Mucosa of stomach (tissue), 1 donor: ENCODE measurements at regions not wholly inside any gene's neighbourhood (a gene's known extent, or its start where the extent isn't known, plus 50 kb on each side); places are given as distances from the start of the nearest gene placed in this dataset.
"Not testable (repeated sequence)": the region's sequence is repeated elsewhere in the genome, so short reads cannot be mapped to it uniquely, and the experiment has no call there.

Experiments
- H3K27me3 ChIP-seq: one replicate; pipeline ENCODE4 v1.7.0; 2013; ENCODE audit warnings: mild to moderate bottlenecking, low read length; ENCODE audit not compliant: control insufficient read depth, insufficient read depth
- H3K36me3 ChIP-seq: one replicate; pipeline ENCODE4 v1.7.0; 2013; ENCODE audit warnings: low read length; ENCODE audit not compliant: control insufficient read depth, insufficient read depth
- H3K4me1 ChIP-seq: one replicate; pipeline ENCODE4 v1.7.0; 2013; ENCODE audit warnings: mild to moderate bottlenecking, low read length; ENCODE audit not compliant: control insufficient read depth, insufficient read depth
- H3K4me3 ChIP-seq: one replicate; pipeline ENCODE4 v1.7.0; 2013; ENCODE audit warnings: low read length
- H3K9ac ChIP-seq: one replicate; pipeline ENCODE4 v1.7.0; 2013; ENCODE audit warnings: mild to moderate bottlenecking, low read length, moderate library complexity
- H3K9me3 ChIP-seq: one replicate; pipeline ENCODE4 v1.7.0; 2013; ENCODE audit warnings: mild to moderate bottlenecking, low read length, moderate library complexity; ENCODE audit not compliant: control insufficient read depth
- donor health status: Pancreatic carcinoma.

- not testable (repeated sequence) for H3K4me3 ChIP-seq, H3K36me3 ChIP-seq, H3K9ac ChIP-seq, H3K4me1 ChIP-seq, H3K9me3 ChIP-seq
- H3K27me3 ChIP-seq, result peaks cover 29% of the 10 kb centered on the region
Observed at GRCh38 chr1:143702739-143703138, 269.0 kb downstream of the FAM72C start.

GRCh38 chr1:143699731-143700130, 272.1 kb downstream of the FAM72C start:
- Histone ChIP-seq H3K27me3 (peaks cover 37% of the 10 kb centered on the region), H3K9ac (no peak overlapping the region), H3K36me3 (no peaks in the 10 kb centered on the region), H3K9me3 (no peaks in the 10 kb centered on the region), H3K4me3 (no peak overlapping the region), H3K4me1 (no peaks in the 10 kb centered on the region)

- no peak overlapping the region for H3K9ac ChIP-seq
- no peak overlapping the region for H3K4me3 ChIP-seq
- H3K9me3 ChIP-seq, result no peaks in the 10 kb centered on the region
- peaks cover 41% of the 10 kb centered on the region for H3K27me3 ChIP-seq
- no peaks in the 10 kb centered on the region for H3K36me3 ChIP-seq
- H3K4me1 ChIP-seq, result no peaks in the 10 kb centered on the region
Observed at GRCh38 chr1:143699115-143699514, 272.7 kb downstream of the FAM72C start.

- H3K27me3 ChIP-seq, result peaks cover 45% of the 10 kb centered on the region
- H3K36me3 ChIP-seq, result no peaks in the 10 kb centered on the region
- no peaks in the 10 kb centered on the region for H3K4me1 ChIP-seq
- no peak overlapping the region for H3K4me3 ChIP-seq
- H3K9me3 ChIP-seq, result no peaks in the 10 kb centered on the region
- H3K9ac ChIP-seq, result no peak overlapping the region
Observed at GRCh38 chr1:143698016-143698415, 273.8 kb downstream of the FAM72C start.

GRCh38 chr1:143694085-143694484, 277.7 kb downstream of the FAM72C start:
- H3K27me3 ChIP-seq, result peaks cover 47% of the 10 kb centered on the region

GRCh38 chr1:143691971-143692529, 279.7 kb downstream of the FAM72C start:
- Histone ChIP-seq H3K4me3 (no peak overlapping the region), H3K9me3 (no peaks in the 10 kb centered on the region), H3K9ac (no peak overlapping the region), H3K4me1 (no peaks in the 10 kb centered on the region), H3K36me3 (no peaks in the 10 kb centered on the region), H3K27me3 (peaks cover 29% of the 10 kb centered on the region)

More at GRCh38 chr1:143694085-143694484, 277.7 kb downstream of the FAM72C start:
- no peaks in the 10 kb centered on the region for H3K4me1 ChIP-seq
- no peak overlapping the region for H3K9ac ChIP-seq
- H3K4me3 ChIP-seq, result no peak overlapping the region
- no peaks in the 10 kb centered on the region for H3K9me3 ChIP-seq
- no peaks in the 10 kb centered on the region for H3K36me3 ChIP-seq

- Histone ChIP-seq H3K36me3 (no peaks in the 10 kb centered on the region), H3K4me1 (no peaks in the 10 kb centered on the region), H3K9ac (no peak overlapping the region), H3K4me3 (no peak overlapping the region), H3K9me3 (no peaks in the 10 kb centered on the region), H3K27me3 (peaks cover 29% of the 10 kb centered on the region)
Observed at GRCh38 chr1:143691400-143691891, 280.3 kb downstream of the FAM72C start.

GRCh38 chr1:143689781-143690180, 282.0 kb downstream of the FAM72C start:
- Histone ChIP-seq H3K27me3 (peaks cover 26% of the 10 kb centered on the region), H3K36me3 (no peaks in the 10 kb centered on the region), H3K9ac (no peak overlapping the region), H3K4me1 (no peaks in the 10 kb centered on the region), H3K9me3 (no peaks in the 10 kb centered on the region), H3K4me3 (no peak overlapping the region)

- Histone ChIP-seq H3K9ac (no peak overlapping the region), H3K36me3 (no peaks in the 10 kb centered on the region), H3K9me3 (no peaks in the 10 kb centered on the region), H3K4me1 (no peaks in the 10 kb centered on the region), H3K4me3 (no peak overlapping the region), H3K27me3 (peaks cover 4% of the 10 kb centered on the region)
Observed at GRCh38 chr1:143680304-143680703, 291.5 kb downstream of the FAM72C start.

GRCh38 chr1:143672983-143673382, 298.8 kb downstream of the FAM72C start:
- H3K4me3 ChIP-seq, result no peak overlapping the region
- H3K36me3 ChIP-seq, result no peaks in the 10 kb centered on the region
- no peak overlapping the region for H3K9ac ChIP-seq
- H3K4me1 ChIP-seq, result no peaks in the 10 kb centered on the region
- H3K9me3 ChIP-seq, result no peaks in the 10 kb centered on the region
- peaks cover 4% of the 10 kb centered on the region for H3K27me3 ChIP-seq

GRCh38 chr1:143667730-143668129, 304.1 kb downstream of the FAM72C start:
- Histone ChIP-seq H3K4me3 (no peak overlapping the region), H3K9ac (no peak overlapping the region), H3K9me3 (no peaks in the 10 kb centered on the region), H3K36me3 (no peaks in the 10 kb centered on the region), H3K4me1 (no peaks in the 10 kb centered on the region), H3K27me3 (peaks cover 38% of the 10 kb centered on the region)

GRCh38 chr1:143666851-143667250, 304.9 kb downstream of the FAM72C start:
- Histone ChIP-seq H3K9me3 (no peaks in the 10 kb centered on the region), H3K4me1 (no peaks in the 10 kb centered on the region), H3K4me3 (no peak overlapping the region), H3K9ac (no peak overlapping the region), H3K36me3 (no peaks in the 10 kb centered on the region), H3K27me3 (peaks cover 38% of the 10 kb centered on the region)

- Histone ChIP-seq H3K9me3 (no peaks in the 10 kb centered on the region), H3K9ac (no peak overlapping the region), H3K4me3 (no peak overlapping the region), H3K27me3 (peaks cover 50% of the 10 kb centered on the region), H3K36me3 (no peaks in the 10 kb centered on the region), H3K4me1 (peaks cover 3% of the 10 kb centered on the region)
Observed at GRCh38 chr1:143665606-143666005, 306.2 kb downstream of the FAM72C start.
